HCT116 (cell line): ENCODE measurements at regions not wholly inside any gene's neighbourhood (a gene's known extent, or its start where the extent isn't known, plus 50 kb on each side); places are given as distances from the start of the nearest gene placed in this dataset.

Experiments
- ATAC-seq: fragments of 200-7000 bp; cut with Tn5 transposase; 2 replicates; pipeline ENCODE4 v1.9.1; 2020; ENCODE audit warnings: mild to moderate bottlenecking, moderate library complexity
- BruUV-seq: library from RNA; stranded (reverse); fragments of 400-500 nt; replicated peaks from 2 replicates; lab custom pipeline; 2021; lab: Mats Ljungman, UMichigan
- CTCF ChIA-PET: fragments of 300-600 bp; sonication (Branson Sonifier 250); formaldehyde crosslinking; loops from one replicate; lab custom pipeline; 2021; ENCODE audit warnings: antibody characterized with exemption; lab: Charles Lee
- POLR2A ChIA-PET: fragments of 300-600, 350-600 bp; sonication (Branson Sonifier 250); formaldehyde crosslinking; loops from one replicate; lab custom pipeline; 2021; ENCODE audit warnings: antibody characterized with exemption; lab: Charles Lee
- RAD21 ChIA-PET, 2 experiments: fragments of 300-600 bp; sonication (Branson Sonifier 250); formaldehyde crosslinking; loops; one replicate each; lab custom pipeline; 2023; ENCODE audit warnings: low total read pairs in 2 of 2; ENCODE audit not compliant: uncharacterized antibody in 2 of 2, unreplicated experiment in 2 of 2, low non-redundant PET in 1 of 2; lab: Charles Lee
- DNase-seq: peaks from one replicate; pipeline ENCODE4 v3.0.0-alpha.2; 2010; ENCODE audit warnings: low read depth, low spot score
- H2AFZ ChIP-seq: fragments of 200-600 bp; shearing (Covaris generic), sonication (generic); 2 replicates; pipeline ENCODE4 v1.6.1; 2017; ENCODE audit warnings: low read depth, mixed run types, mixed read lengths, antibody characterized with exemption, low read length; ENCODE audit not compliant: poor library complexity, severe bottlenecking
- H3K27ac ChIP-seq: 2 replicates; pipeline ENCODE4 v1.5.1; 2012; ENCODE audit warnings: low read depth, low read length
- H3K27me3 ChIP-seq: fragments of 200-600 bp; sonication (generic); 2 replicates; pipeline ENCODE4 v1.6.1; 2016; ENCODE audit warnings: mixed run types, low read length, mixed read lengths; ENCODE audit not compliant: insufficient read depth
- H3K36me3 ChIP-seq, 2 experiments: fragments of 200-500 bp in 1 of 2; fragments of 200-600 bp in 1 of 2; sonication (Bioruptor generic) in 1 of 2; sonication (generic) in 1 of 2; 2 replicates each; pipeline versions ENCODE4 v1.5.1 to v1.6.1; 2014 to 2016; ENCODE audit warnings: low read length in 2 of 2, inconsistent platforms in 1 of 2, mixed read lengths in 1 of 2, mixed run types in 1 of 2; ENCODE audit not compliant: insufficient read depth in 2 of 2, control insufficient read depth in 1 of 2
- H3K4me1 ChIP-seq, 2 experiments: fragments of 200-600 bp in 1 of 2; sonication (generic) in 1 of 2; 2 replicates each; pipeline versions ENCODE4 v1.5.1 to v1.6.1; 2012 to 2017; ENCODE audit warnings: low read length in 2 of 2, inconsistent platforms in 1 of 2, mild to moderate bottlenecking in 1 of 2, mixed read lengths in 1 of 2, mixed run types in 1 of 2, moderate library complexity in 1 of 2; ENCODE audit not compliant: insufficient read depth in 2 of 2, control insufficient read depth in 1 of 2
- H3K4me2 ChIP-seq: fragments of 200-600 bp; sonication (generic); 2 replicates; pipeline ENCODE4 v1.6.1; 2017; ENCODE audit warnings: mixed run types, low read length, mixed read lengths
- H3K4me3 ChIP-seq, 2 experiments: fragments of 200-600 bp in 1 of 2; sonication (generic) in 1 of 2; replicated peaks in 1 of 2; 2 replicates each; pipeline ENCODE4 v1.5.1; 2011 to 2016; ENCODE audit warnings: low read length in 2 of 2, control low read depth in 1 of 2, low read depth in 1 of 2, mild to moderate bottlenecking in 1 of 2, mixed read lengths in 1 of 2, mixed run types in 1 of 2
- H3K79me2 ChIP-seq: fragments of 200-600 bp; sonication (generic); 2 replicates; pipeline ENCODE4 v1.6.1; 2017; ENCODE audit warnings: mild to moderate bottlenecking, mixed run types, low read length, moderate library complexity, mixed read lengths; ENCODE audit not compliant: insufficient read depth
- H3K9ac ChIP-seq: fragments of 200-600 bp; sonication (generic); 2 replicates; pipeline ENCODE4 v1.6.1; 2016; ENCODE audit warnings: low read length, mixed read lengths
- H3K9me2 ChIP-seq: fragments of 200-600 bp; sonication (generic), shearing (Covaris generic); 2 replicates; pipeline ENCODE4 v1.6.1; 2017; ENCODE audit warnings: mixed run types, mild to moderate bottlenecking, moderate library complexity; ENCODE audit not compliant: insufficient read depth
- H3K9me3 ChIP-seq, 2 experiments: fragments of 200-500 bp in 1 of 2; fragments of 200-600 bp in 1 of 2; sonication (Bioruptor generic) in 1 of 2; sonication (generic) in 1 of 2; 2 replicates each; pipeline ENCODE4 v1.6.1; 2014 to 2017; ENCODE audit warnings: low read length in 2 of 2, mixed read lengths in 2 of 2, inconsistent platforms in 1 of 2, low read depth in 1 of 2, mild to moderate bottlenecking in 1 of 2, mixed run types in 1 of 2, moderate library complexity in 1 of 2; ENCODE audit not compliant: control insufficient read depth in 1 of 2, insufficient read depth in 1 of 2
- H4K20me1 ChIP-seq: fragments of 200-600 bp; sonication (generic), shearing (Covaris generic); 2 replicates; pipeline ENCODE4 v1.6.1; 2017; ENCODE audit warnings: mixed run types, mild to moderate bottlenecking, moderate library complexity; ENCODE audit not compliant: insufficient read depth
- CBX3 ChIP-seq: IDR thresholded peaks from 2 replicates; pipeline ENCODE4 v1.6.1; 2012; ENCODE audit warnings: low read depth
- CEBPB ChIP-seq: IDR thresholded peaks from 2 replicates; pipeline ENCODE4 v1.6.1; 2012; ENCODE audit warnings: low read depth
- CTCF ChIP-seq, 3 experiments: fragments of 200-600 bp in 1 of 3; sonication (generic) in 1 of 3; IDR thresholded peaks in 2 of 3; conservative IDR thresholded peaks in 1 of 3; 2 replicates each; pipeline ENCODE4 v1.5.1; 2012 to 2017; ENCODE audit warnings: low read depth in 2 of 3, low read length in 2 of 3, antibody characterized with exemption in 1 of 3, borderline replicate concordance in 1 of 3, control low read depth in 1 of 3, mild to moderate bottlenecking in 1 of 3, mixed read lengths in 1 of 3, mixed run types in 1 of 3, moderate library complexity in 1 of 3; ENCODE audit not compliant: insufficient read depth in 1 of 3
- ELF1 ChIP-seq: IDR thresholded peaks from 2 replicates; pipeline ENCODE4 v1.6.1; 2012; ENCODE audit warnings: low read depth, borderline replicate concordance
- EZH2 ChIP-seq: fragments of 200-600 bp; sonication (generic); IDR thresholded peaks from 2 replicates; pipeline ENCODE4 v1.6.1; 2017; ENCODE audit warnings: antibody characterized with exemption, mixed run types
- JUND ChIP-seq: IDR thresholded peaks from 2 replicates; pipeline ENCODE4 v1.6.1; 2012
- MAX ChIP-seq: IDR thresholded peaks from 2 replicates; pipeline ENCODE4 v1.6.1; 2012
- POLR2AphosphoS5 ChIP-seq: IDR thresholded peaks from 2 replicates; pipeline ENCODE4 v1.6.1; 2011; ENCODE audit warnings: mild to moderate bottlenecking, low read depth, low read length, moderate library complexity
- REST ChIP-seq: IDR thresholded peaks from 2 replicates; pipeline ENCODE4 v1.6.1; 2012; ENCODE audit warnings: low read depth
- SP1 ChIP-seq: IDR thresholded peaks from 2 replicates; pipeline ENCODE4 v1.6.1; 2012; ENCODE audit warnings: low read depth
- SRF ChIP-seq: IDR thresholded peaks from 2 replicates; pipeline ENCODE4 v1.6.1; 2012; ENCODE audit warnings: low read depth
- YY1 ChIP-seq: IDR thresholded peaks from 2 replicates; pipeline ENCODE4 v1.6.1; 2011; ENCODE audit warnings: low read length, low read depth, moderate library complexity, mild to moderate bottlenecking; ENCODE audit not compliant: insufficient replicate concordance; ENCODE audit errors: extremely low read depth
- ZBTB33 ChIP-seq: IDR thresholded peaks from 2 replicates; pipeline ENCODE4 v1.6.1; 2011; ENCODE audit warnings: mild to moderate bottlenecking, low read length, moderate library complexity; ENCODE audit not compliant: insufficient replicate concordance; ENCODE audit errors: extremely low read depth
- intact Hi-C: fragments of 100-400 bp; cut with micrococcal nuclease; formaldehyde crosslinking; loops from 2 replicates; pipeline ENCODE4 v1.10.0; 2022

GRCh38 chr3:174783502-174783901 is 75.6 kb upstream of the NAALADL2 start (continued):
- no peak for TF ChIP-seq CTCF (IDR thresholded peaks at IDR 0.05 in 2 of 3, conservative IDR thresholded peaks at IDR 0.05 in 1 of 3; ENCODE audit: borderline replicate concordance in 1 of 3, insufficient read depth in 1 of 3, low read depth in 2 of 3, low read length in 2 of 3)
- TF ChIP-seq SP1, result no peak

GRCh38 chr3:174784206-174784934 is 74.8 kb upstream of the NAALADL2 start:
- Histone ChIP-seq H3K27me3 (no peaks in the 10 kb centered on the region), H4K20me1 (no peaks in the 10 kb centered on the region), H3K4me1 (no peaks in the 10 kb centered on the region), H3K4me2 (no peak overlapping the region), H3K9me2 (no peaks in the 10 kb centered on the region), H3K9me3 (no peaks in the 10 kb centered on the region), H3K4me3 (no peak overlapping the region), H3K36me3 (no peaks in the 10 kb centered on the region), H3K27ac (no peak overlapping the region), H3K9ac (no peak overlapping the region), H2AFZ (no peak overlapping the region), H3K79me2 (no peaks in the 10 kb centered on the region)
- intact Hi-C loops, result no loop called here
- ChIA-PET RAD21 (no interaction called here), CTCF (no interaction called here), POLR2A (no interaction called here)
- DNase-seq, result no peak
- ATAC-seq, result no peak
- TF ChIP-seq REST (no peak), SP1 (no peak), JUND (no peak), POLR2AphosphoS5 (no peak), MAX (no peak), EZH2 (no peak), YY1 (no peak), CBX3 (no peak), SRF (no peak), ELF1 (no peak), ZBTB33 (no peak), CEBPB (no peak)
- BruUV-seq, result no TSS peak
